Loucy (cell line): ENCODE measurements at regions not wholly inside any gene's neighbourhood (a gene's known extent, or its start where the extent isn't known, plus 50 kb on each side); places are given as distances from the start of the nearest gene placed in this dataset.

ENCODE experiments used
- H2AFZ ChIP-seq: fragments of 200-600 bp; sonication (generic); 2 replicates; pipeline ENCODE4 v1.6.0; 2016; ENCODE audit warnings: antibody characterized with exemption, mild to moderate bottlenecking, low read length, moderate library complexity
- H3F3A ChIP-seq: fragments of 200-600 bp; 2 replicates; pipeline ENCODE4 v1.6.0; 2016; ENCODE audit warnings: antibody characterized with exemption, low read depth, mild to moderate bottlenecking
- H3K27me3 ChIP-seq: fragments of 200-600 bp; sonication (generic); 2 replicates; pipeline ENCODE4 v1.6.1; 2014; ENCODE audit warnings: low read length, mild to moderate bottlenecking; ENCODE audit not compliant: insufficient read depth, poor library complexity, severe bottlenecking
- H3K36me3 ChIP-seq: fragments of 200-600 bp; sonication (generic); 2 replicates; pipeline ENCODE4 v1.6.1; 2016; ENCODE audit warnings: low read length; ENCODE audit not compliant: insufficient read depth
- H3K4me1 ChIP-seq: fragments of 200-600 bp; sonication (generic); 2 replicates; pipeline ENCODE4 v1.5.1; 2014; ENCODE audit warnings: low read length, mild to moderate bottlenecking; ENCODE audit not compliant: insufficient read depth, poor library complexity, severe bottlenecking
- H3K4me2 ChIP-seq: fragments of 200-600 bp; sonication (generic); 2 replicates; pipeline ENCODE4 v1.6.0; 2014; ENCODE audit warnings: antibody characterized with exemption, low read length, low read depth, mild to moderate bottlenecking; ENCODE audit not compliant: poor library complexity, severe bottlenecking
- H3K4me3 ChIP-seq: fragments of 200-600 bp; sonication (generic); 2 replicates; pipeline ENCODE4 v1.5.1; 2014; ENCODE audit warnings: low read length, mild to moderate bottlenecking, mixed read lengths; ENCODE audit not compliant: poor library complexity, severe bottlenecking
- H3K79me2 ChIP-seq: fragments of 200-600 bp; sonication (generic); 2 replicates; pipeline ENCODE4 v1.6.1; 2014; ENCODE audit warnings: low read length; ENCODE audit not compliant: insufficient read depth
- H3K9ac ChIP-seq: fragments of 200-600 bp; sonication (generic); 2 replicates; pipeline ENCODE4 v1.6.0; 2014; ENCODE audit warnings: mild to moderate bottlenecking, low read depth, low read length, moderate library complexity; ENCODE audit not compliant: poor library complexity, severe bottlenecking
- H3K9me2 ChIP-seq: fragments of 200-600 bp; sonication (generic); replicated peaks from 2 replicates; pipeline ENCODE4 v1.6.1; 2016; ENCODE audit warnings: low read depth, low read length, mixed read lengths
- H3K9me3 ChIP-seq: fragments of 200-600 bp; sonication (generic); 2 replicates; pipeline ENCODE4 v1.6.1; 2014; ENCODE audit warnings: mild to moderate bottlenecking, antibody characterized with exemption, low read length, low read depth; ENCODE audit not compliant: insufficient read depth
- H4K20me1 ChIP-seq: fragments of 200-600 bp; sonication (generic); 2 replicates; pipeline ENCODE4 v1.6.0; 2014; ENCODE audit warnings: antibody characterized with exemption, low read length, mild to moderate bottlenecking; ENCODE audit not compliant: insufficient read depth, poor library complexity, severe bottlenecking
- CTCF ChIP-seq: fragments of 200-600 bp; sonication (generic); conservative IDR thresholded peaks from 2 replicates; pipeline ENCODE4 v1.5.1; 2014; ENCODE audit warnings: mild to moderate bottlenecking, antibody characterized with exemption, low read length
- EZH2phosphoT487 ChIP-seq: fragments of 200-600 bp; IDR thresholded peaks from 2 replicates; pipeline ENCODE4 v1.6.1; 2018; ENCODE audit warnings: antibody characterized with exemption, mild to moderate bottlenecking, moderate library complexity, borderline replicate concordance

DNA sequence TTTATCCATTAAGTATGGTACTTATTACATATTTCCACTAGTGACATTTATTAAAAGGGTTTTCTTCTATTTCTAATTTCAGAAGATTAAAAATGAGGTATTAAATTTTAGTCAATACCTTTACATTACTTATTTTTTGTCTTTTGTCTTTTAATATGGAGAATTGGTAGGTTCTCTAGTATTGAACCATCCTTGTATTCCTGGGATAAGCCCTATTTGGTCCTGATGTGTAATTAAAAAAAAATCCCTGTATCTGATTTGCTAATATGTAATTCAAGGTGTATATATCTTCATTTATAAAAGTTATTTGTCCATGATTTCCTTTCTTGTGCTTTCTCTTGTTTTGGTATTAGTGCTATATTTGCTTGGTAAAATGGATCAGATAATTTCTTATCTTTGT lies 153.7 kb downstream of the TRMT11 start:
- Histone ChIP-seq H3K27me3 (no peaks in the 10 kb centered on the region), H3F3A (no peaks in the 10 kb centered on the region), H3K4me1 (no peaks in the 10 kb centered on the region), H3K4me2 (no peak overlapping the region), H4K20me1 (no peaks in the 10 kb centered on the region), H2AFZ (no peak overlapping the region), H3K9me3 (peaks cover 5% of the 10 kb centered on the region; the same call in 1 of the 2 replicates), H3K4me3 (no peak overlapping the region), H3K79me2 (no peaks in the 10 kb centered on the region), H3K9ac (no peak overlapping the region), H3K9me2 (no peaks in the 10 kb centered on the region), H3K36me3 (no peaks in the 10 kb centered on the region)
- TF ChIP-seq EZH2phosphoT487, result no peak
- TF ChIP-seq CTCF, result no peak

- H2AFZ ChIP-seq, result no peak overlapping the region
- TF ChIP-seq CTCF (no peak), EZH2phosphoT487 (no peak)
These were observed 157.5 kb downstream of the TRMT11 start for GRCh38 chr6:126143761-126144251.

GRCh38 chr6:126145351-126145750 lies 159.0 kb downstream of the TRMT11 start:
- Histone ChIP-seq H3K79me2 (no peaks in the 10 kb centered on the region), H3K4me3 (no peak overlapping the region), H4K20me1 (no peaks in the 10 kb centered on the region), H3K4me2 (no peak overlapping the region), H3K9me2 (no peaks in the 10 kb centered on the region), H3K4me1 (no peaks in the 10 kb centered on the region), H3F3A (no peaks in the 10 kb centered on the region), H3K9ac (no peak overlapping the region), H2AFZ (no peak overlapping the region), H3K27me3 (no peaks in the 10 kb centered on the region), H3K36me3 (no peaks in the 10 kb centered on the region), H3K9me3 (no peaks in the 10 kb centered on the region)
- TF ChIP-seq CTCF, result no peak
- TF ChIP-seq EZH2phosphoT487, result no peak

More at GRCh38 chr6:126143761-126144251, 157.5 kb downstream of the TRMT11 start:
- H4K20me1 ChIP-seq, result no peaks in the 10 kb centered on the region
- no peaks in the 10 kb centered on the region for H3K36me3 ChIP-seq
- no peaks in the 10 kb centered on the region for H3K79me2 ChIP-seq
- H3K4me3 ChIP-seq, result no peak overlapping the region
- no peaks in the 10 kb centered on the region for H3F3A ChIP-seq
- H3K27me3 ChIP-seq, result no peaks in the 10 kb centered on the region
- H3K9me2 ChIP-seq, result no peaks in the 10 kb centered on the region
- no peak overlapping the region for H3K4me2 ChIP-seq
- H3K9me3 ChIP-seq, result no peaks in the 10 kb centered on the region
- H3K9ac ChIP-seq, result no peak overlapping the region
- H3K4me1 ChIP-seq, result no peaks in the 10 kb centered on the region
